Activated B cell treated with CpG ODN at 0.5 μM for 24 hours (primary cell): ENCODE measurements at regions not wholly inside any gene's neighbourhood (a gene's known extent, or its start where the extent isn't known, plus 50 kb on each side); places are given as distances from the start of the nearest gene placed in this dataset.
"Not testable (repeated sequence)": the region's sequence is repeated elsewhere in the genome, so short reads cannot be mapped to it uniquely, and the experiment has no call there.

Experiments
- ATAC-seq: fragments of 200-7000 bp; cut with Tn5 transposase; one replicate; pipeline ENCODE4 v1.10.0; 2021; ENCODE audit warnings: low read depth, mild to moderate bottlenecking, moderate library complexity
- CTCF ChIA-PET: fragments of 350-600 bp; sonication (Branson Sonifier 250); formaldehyde crosslinking; loops from one replicate; lab custom pipeline; 2021; ENCODE audit warnings: antibody characterized with exemption; lab: Charles Lee
- POLR2A ChIA-PET: fragments of 350-600 bp; sonication (Branson Sonifier 250); formaldehyde crosslinking; loops from one replicate; lab custom pipeline; 2021; ENCODE audit warnings: antibody characterized with exemption; lab: Charles Lee
- DNase-seq: peaks from one replicate; pipeline ENCODE4 v3.0.0; 2022
- H3K27ac Mint-ChIP-seq: one replicate; pipeline ENCODE4 v1.8.0; 2020; ENCODE audit warnings: mixed read lengths
- H3K27me3 Mint-ChIP-seq: one replicate; pipeline ENCODE4 v1.8.0; 2021; ENCODE audit warnings: mixed read lengths
- H3K36me3 Mint-ChIP-seq: one replicate; pipeline ENCODE4 v1.8.0; 2021; ENCODE audit warnings: low read depth, mixed read lengths
- H3K4me1 Mint-ChIP-seq: one replicate; pipeline ENCODE4 v1.8.0; 2021; ENCODE audit warnings: mixed read lengths
- H3K4me3 Mint-ChIP-seq: one replicate; pipeline ENCODE4 v1.8.0; 2020; ENCODE audit warnings: mild to moderate bottlenecking, mixed read lengths
- H3K9me3 Mint-ChIP-seq: one replicate; pipeline ENCODE4 v1.8.0; 2020; ENCODE audit warnings: mixed read lengths
- intact Hi-C: fragments of 100-400 bp; cut with micrococcal nuclease; formaldehyde crosslinking; loops from one replicate; pipeline ENCODE4 v1.15.1; 2024
- TF ChIP-seq, protein P1 (sequence below): fragments of 200-600 bp; IDR thresholded peaks from one replicate; pipeline ENCODE4 v1.8.0; 2022; ENCODE audit warnings: antibody characterized with exemption, mild to moderate bottlenecking

GRCh38 chr15:69570454-69570853 lies 117.8 kb downstream of the RPLP1 start:
- ATAC-seq: no peak
- DNase-seq: no peak
- ChIA-PET CTCF (no interaction called here), POLR2A (no interaction called here)
- Mint-ChIP-seq H3K9me3 (no peaks in the 10 kb centered on the region), H3K4me1 (peaks cover 7% of the 10 kb centered on the region), H3K27ac (no peak overlapping the region), H3K36me3 (no peaks in the 10 kb centered on the region), H3K27me3 (peaks cover 11% of the 10 kb centered on the region), H3K4me3 (no peak overlapping the region)
- TF ChIP-seq, protein P1, sequence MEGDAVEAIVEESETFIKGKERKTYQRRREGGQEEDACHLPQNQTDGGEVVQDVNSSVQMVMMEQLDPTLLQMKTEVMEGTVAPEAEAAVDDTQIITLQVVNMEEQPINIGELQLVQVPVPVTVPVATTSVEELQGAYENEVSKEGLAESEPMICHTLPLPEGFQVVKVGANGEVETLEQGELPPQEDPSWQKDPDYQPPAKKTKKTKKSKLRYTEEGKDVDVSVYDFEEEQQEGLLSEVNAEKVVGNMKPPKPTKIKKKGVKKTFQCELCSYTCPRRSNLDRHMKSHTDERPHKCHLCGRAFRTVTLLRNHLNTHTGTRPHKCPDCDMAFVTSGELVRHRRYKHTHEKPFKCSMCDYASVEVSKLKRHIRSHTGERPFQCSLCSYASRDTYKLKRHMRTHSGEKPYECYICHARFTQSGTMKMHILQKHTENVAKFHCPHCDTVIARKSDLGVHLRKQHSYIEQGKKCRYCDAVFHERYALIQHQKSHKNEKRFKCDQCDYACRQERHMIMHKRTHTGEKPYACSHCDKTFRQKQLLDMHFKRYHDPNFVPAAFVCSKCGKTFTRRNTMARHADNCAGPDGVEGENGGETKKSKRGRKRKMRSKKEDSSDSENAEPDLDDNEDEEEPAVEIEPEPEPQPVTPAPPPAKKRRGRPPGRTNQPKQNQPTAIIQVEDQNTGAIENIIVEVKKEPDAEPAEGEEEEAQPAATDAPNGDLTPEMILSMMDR: no peak
- intact Hi-C loops: loop anchor here (10.0 kb wide), 3 partner anchors 624 to 1154 kb away; no protein-coding TSS in a partner anchor

DNA sequence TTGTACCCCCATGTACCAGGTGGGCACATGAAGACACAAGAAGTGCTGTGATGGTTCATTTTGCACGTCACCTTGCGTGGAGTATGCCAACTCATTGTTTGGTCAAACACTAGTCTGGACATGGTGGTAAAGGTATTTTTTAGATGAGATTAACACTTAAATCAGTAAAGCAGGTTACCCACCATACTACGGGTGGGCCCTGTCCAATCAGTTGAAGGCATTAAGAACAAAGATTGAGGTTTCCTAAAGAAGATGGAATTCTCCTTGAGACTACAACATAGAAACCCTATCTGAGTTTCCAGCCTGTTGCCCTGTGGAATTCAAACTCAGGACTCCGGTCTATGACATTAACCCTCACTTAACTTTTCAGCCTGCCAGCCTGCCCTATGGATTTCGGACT lies 118.4 kb downstream of the RPLP1 start:
- Mint-ChIP-seq H3K27ac (no peak overlapping the region), H3K4me1 (peaks cover 11% of the 10 kb centered on the region), H3K27me3 (peaks cover 11% of the 10 kb centered on the region), H3K36me3 (no peaks in the 10 kb centered on the region), H3K9me3 (no peaks in the 10 kb centered on the region), H3K4me3 (no peak overlapping the region)
- ChIA-PET POLR2A (no interaction called here), CTCF (no interaction called here)
- DNase-seq: no peak
- TF ChIP-seq, protein P1: no peak
- ATAC-seq: no peak
- intact Hi-C loops: loop anchor here (10.0 kb wide), 3 partner anchors 624 to 1154 kb away; no protein-coding TSS in a partner anchor

- Mint-ChIP-seq H3K4me1 (peaks cover 14% of the 10 kb centered on the region), H3K27me3 (peaks cover 11% of the 10 kb centered on the region)
- H3K27ac Mint-ChIP-seq, H3K4me3 Mint-ChIP-seq, POLR2A ChIA-PET, ATAC-seq, DNase-seq, H3K36me3 Mint-ChIP-seq, H3K9me3 Mint-ChIP-seq: not testable (repeated sequence)
- CTCF ChIA-PET: interaction anchor here (1.0 kb wide), 1 partner anchor 324 kb away, joined by 3 read pairs; no protein-coding TSS in a partner anchor
- intact Hi-C loops: loop anchor here (10.0 kb wide), 3 partner anchors 622 to 1152 kb away; no protein-coding TSS in a partner anchor
These were observed 120.7 kb downstream of the RPLP1 start for GRCh38 chr15:69573278-69573677.

GRCh38 chr15:69573815-69574475 lies 121.3 kb downstream of the RPLP1 start:
- Mint-ChIP-seq H3K27ac (no peak overlapping the region), H3K9me3 (no peaks in the 10 kb centered on the region), H3K27me3 (peaks cover 14% of the 10 kb centered on the region), H3K36me3 (no peaks in the 10 kb centered on the region), H3K4me3 (no peak overlapping the region), H3K4me1 (peaks cover 14% of the 10 kb centered on the region)
- TF ChIP-seq, protein P1: no peak
- intact Hi-C loops: loop anchor here (10.0 kb wide), 3 partner anchors 621 to 1151 kb away; no protein-coding TSS in a partner anchor
- CTCF ChIA-PET: no interaction called here
- DNase-seq: no peak
- peak; percentile 40 for ATAC-seq
- POLR2A ChIA-PET: no interaction called here

DNA sequence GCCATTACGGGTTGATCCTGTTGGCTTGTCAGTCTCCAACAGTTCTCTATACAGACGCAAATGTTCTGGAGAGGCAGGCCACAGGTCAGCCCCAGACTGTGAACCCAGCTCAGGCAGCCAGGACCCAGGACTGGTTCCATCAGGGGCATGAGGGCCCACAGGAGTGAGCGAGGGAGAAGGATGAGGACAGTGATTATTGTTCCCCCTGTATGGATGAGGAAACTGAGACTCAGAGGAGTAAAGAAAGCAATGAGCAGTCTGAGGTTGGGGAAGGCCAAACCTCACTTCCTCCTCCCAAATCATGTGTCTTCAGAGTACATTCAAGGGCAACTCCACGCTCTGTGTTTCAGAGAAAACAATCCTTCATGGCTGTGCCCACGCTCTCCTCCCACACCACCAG lies 121.9 kb downstream of the RPLP1 start:
- peaks cover 14% of the 10 kb centered on the region for H3K27me3 Mint-ChIP-seq
- H3K4me1 Mint-ChIP-seq: peaks cover 14% of the 10 kb centered on the region
- TF ChIP-seq, protein P1: no peak
- no peaks in the 10 kb centered on the region for H3K36me3 Mint-ChIP-seq
- H3K27ac Mint-ChIP-seq: no peak overlapping the region
- DNase-seq (no peak), ATAC-seq (no peak)
- H3K9me3 Mint-ChIP-seq: no peaks in the 10 kb centered on the region
- ChIA-PET CTCF (no interaction called here), POLR2A (no interaction called here)
- no peak overlapping the region for H3K4me3 Mint-ChIP-seq
- intact Hi-C loops: loop anchor here (10.0 kb wide), 3 partner anchors 620 to 1150 kb away; no protein-coding TSS in a partner anchor
